Endodermal cell (in vitro differentiated cells): ENCODE measurements at regions not wholly inside any gene's neighbourhood (a gene's known extent, or its start where the extent isn't known, plus 50 kb on each side); places are given as distances from the start of the nearest gene placed in this dataset.

ENCODE experiments used
- DNase-seq: peaks from one replicate; pipeline ENCODE4 v3.0.0-alpha.2; 2017
- H3K27ac ChIP-seq: 2 replicates; pipeline ENCODE4 v1.5.1; 2013; ENCODE audit warnings: mild to moderate bottlenecking, low read depth, low read length, moderate library complexity
- H3K27me3 ChIP-seq: 2 replicates; pipeline ENCODE4 v1.6.1; 2013; ENCODE audit warnings: mild to moderate bottlenecking, low read length, moderate library complexity; ENCODE audit not compliant: insufficient read depth, control insufficient read depth, poor library complexity, severe bottlenecking
- H3K36me3 ChIP-seq: 2 replicates; pipeline ENCODE4 v1.7.0; 2013; ENCODE audit warnings: mild to moderate bottlenecking, low read length, moderate library complexity; ENCODE audit not compliant: control insufficient read depth, insufficient read depth
- H3K4me1 ChIP-seq: one replicate; pipeline ENCODE4 v1.7.0; 2013; ENCODE audit warnings: low read length; ENCODE audit not compliant: control insufficient read depth, insufficient read depth
- H3K4me3 ChIP-seq: 2 replicates; pipeline ENCODE4 v1.5.1; 2013; ENCODE audit warnings: mild to moderate bottlenecking, low read length, moderate library complexity
- H3K9ac ChIP-seq: 2 replicates; pipeline ENCODE4 v1.6.1; 2013; ENCODE audit warnings: mild to moderate bottlenecking, low read length, moderate library complexity; ENCODE audit not compliant: poor library complexity, severe bottlenecking; ENCODE audit errors: extremely low read depth
- H3K9me3 ChIP-seq: 2 replicates; pipeline ENCODE4 v1.6.1; 2013; ENCODE audit warnings: mild to moderate bottlenecking, low read length, moderate library complexity; ENCODE audit not compliant: control insufficient read depth
- H3K27ac Mint-ChIP-seq: 2 replicates; pipeline ENCODE4 v1.8.0; 2020; ENCODE audit warnings: mixed read lengths
- H3K27me3 Mint-ChIP-seq: 2 replicates; pipeline ENCODE4 v1.8.0; 2021; ENCODE audit warnings: mild to moderate bottlenecking, mixed read lengths; ENCODE audit not compliant: insufficient read depth
- H3K36me3 Mint-ChIP-seq: 2 replicates; pipeline ENCODE4 v1.8.0; 2020; ENCODE audit warnings: low read depth, mixed read lengths
- H3K4me1 Mint-ChIP-seq: 2 replicates; pipeline ENCODE4 v1.8.0; 2020; ENCODE audit warnings: mixed read lengths
- H3K4me3 Mint-ChIP-seq: 2 replicates; pipeline ENCODE4 v1.8.0; 2020; ENCODE audit warnings: mild to moderate bottlenecking, moderate library complexity, mixed read lengths
- H3K9me3 Mint-ChIP-seq: 2 replicates; pipeline ENCODE4 v1.8.0; 2020; ENCODE audit warnings: mild to moderate bottlenecking, mixed read lengths
- CTCF ChIP-seq: fragments of 200-600 bp; sonication (generic); conservative IDR thresholded peaks from 2 replicates; pipeline ENCODE4 v1.5.0; 2021; ENCODE audit warnings: antibody characterized with exemption, mild to moderate bottlenecking
- WGBS, 2 experiments: methylation state at CpG; one replicate each; pipeline versions ENCODE4 v1.1.5 to v1.1.7; 2013; ENCODE audit warnings: missing lambda C conversion rate in 2 of 2, mixed read lengths in 1 of 2; ENCODE audit not compliant: insufficient coverage in 1 of 2, insufficient read length in 1 of 2; 5-methylcytosine and 5-hydroxymethylcytosine counted together

GRCh38 chr2:6068429-6068828 is 376.2 kb downstream of the SOX11 start:
- no peak overlapping the region for H3K4me3 ChIP-seq
- H3K27me3 ChIP-seq = no peaks in the 10 kb centered on the region
- H3K36me3 ChIP-seq = no peaks in the 10 kb centered on the region
- no peaks in the 10 kb centered on the region for H3K9me3 Mint-ChIP-seq
- H3K4me1 Mint-ChIP-seq = peaks cover 13% of the 10 kb centered on the region
- no peak overlapping the region for H3K9ac ChIP-seq
- peaks cover 13% of the 10 kb centered on the region for H3K4me1 ChIP-seq
- TF ChIP-seq CTCF = no peak
- no peak overlapping the region for H3K27ac Mint-ChIP-seq
- H3K27me3 Mint-ChIP-seq = no peaks in the 10 kb centered on the region
- H3K9me3 ChIP-seq = no peaks in the 10 kb centered on the region
- WGBS, 2 experiments = 89 to 90% methylated on average over 1 to 6 of the region's 6 CpGs
- H3K4me3 Mint-ChIP-seq = no peak overlapping the region
- no peak for DNase-seq
- peak overlapping the region; percentile 88 for H3K27ac ChIP-seq
- H3K36me3 Mint-ChIP-seq = no peaks in the 10 kb centered on the region

- Histone ChIP-seq H3K9me3 (no peaks in the 10 kb centered on the region), H3K27ac (peak overlapping the region; percentile 88), H3K4me1 (peaks cover 15% of the 10 kb centered on the region), H3K27me3 (no peaks in the 10 kb centered on the region), H3K9ac (no peak overlapping the region), H3K4me3 (no peak overlapping the region), H3K36me3 (no peaks in the 10 kb centered on the region)
- Mint-ChIP-seq H3K27ac (no peak overlapping the region), H3K4me1 (peaks cover 23% of the 10 kb centered on the region), H3K27me3 (no peaks in the 10 kb centered on the region), H3K9me3 (no peaks in the 10 kb centered on the region), H3K4me3 (no peak overlapping the region), H3K36me3 (no peaks in the 10 kb centered on the region)
- WGBS, 2 experiments = 11 to 25% methylated on average over 1 to 5 of the region's 5 CpGs
- peak; percentile 68 for DNase-seq
- TF ChIP-seq CTCF = no peak
Observed at GRCh38 chr2:6069381-6069780, 377.2 kb downstream of the SOX11 start.

GRCh38 chr2:6071519-6071918 is 379.3 kb downstream of the SOX11 start:
- no peak overlapping the region for H3K27ac Mint-ChIP-seq
- peaks cover 23% of the 10 kb centered on the region for H3K4me1 Mint-ChIP-seq
- peaks cover 15% of the 10 kb centered on the region for H3K4me1 ChIP-seq

More at GRCh38 chr2:6071519-6071918, 379.3 kb downstream of the SOX11 start:
- H3K9ac ChIP-seq = no peak overlapping the region
- Mint-ChIP-seq H3K4me3 (no peak overlapping the region), H3K27me3 (no peaks in the 10 kb centered on the region), H3K9me3 (no peaks in the 10 kb centered on the region), H3K36me3 (no peaks in the 10 kb centered on the region)
- no peak for DNase-seq
- WGBS, 2 experiments = 59 to 72% methylated on average over 3 to 4 of the region's 4 CpGs
- H3K27me3 ChIP-seq = no peaks in the 10 kb centered on the region
- H3K27ac ChIP-seq = peak overlapping the region; percentile 98
- no peak overlapping the region for H3K4me3 ChIP-seq
- no peaks in the 10 kb centered on the region for H3K9me3 ChIP-seq
- H3K36me3 ChIP-seq = no peaks in the 10 kb centered on the region
- no peak for TF ChIP-seq CTCF
